ENCODE measurements at regions not wholly inside any gene's neighbourhood (a gene's known extent, or its start where the extent isn't known, plus 50 kb on each side); places are given as distances from the start of the nearest gene placed in this dataset.

GRCh38 chr5:39680213-39680612, 255.4 kb upstream of the DAB2 start:
- Histone ChIP-seq H2BK120ac (ENCODE audit: low read depth, low read length, poor library complexity, severe bottlenecking) (no peak overlapping the region), H3K23ac (ENCODE audit: insufficient read length, low read depth, low read length) (no peak overlapping the region), H2AK5ac (ENCODE audit: insufficient read length, low read length) (no peak overlapping the region), H4K5ac (ENCODE audit: insufficient read length, low read depth, low read length) (no peak overlapping the region), H3K4me2 (ENCODE audit: insufficient read depth, insufficient read length, low read length) (no peak overlapping the region), H2BK5ac (ENCODE audit: insufficient read length, low read length) (no peak overlapping the region), H3K14ac (ENCODE audit: insufficient read depth, low read length) (no peak overlapping the region), H3K9me3 (ENCODE audit: control insufficient read depth, low read depth, low read length) (no peaks in the 10 kb centered on the region), H3K56ac (ENCODE audit: insufficient read length, low read depth, low read length) (no peak overlapping the region), H3K27me3 (ENCODE audit: insufficient read depth, low read length) (no peaks in the 10 kb centered on the region), H3K27ac (ENCODE audit: insufficient read length, low read depth, low read length) (no peak overlapping the region), H3K18ac (ENCODE audit: insufficient read length, low read depth, low read length) (no peak overlapping the region), H2BK20ac (ENCODE audit: low read depth, low read length, poor library complexity, severe bottlenecking) (no peak overlapping the region), H4K91ac (ENCODE audit: insufficient read length, low read depth, low read length) (no peak overlapping the region), H2BK12ac (ENCODE audit: insufficient read length, low read depth, low read length) (no peak overlapping the region), H3T11ph (ENCODE audit: low read length) (no peak overlapping the region), H2AFZ (ENCODE audit: low read length) (no peak overlapping the region), H3K79me1 (ENCODE audit: insufficient read depth, low read depth, low read length, poor library complexity, severe bottlenecking) (no peaks in the 10 kb centered on the region), H2BK15ac (ENCODE audit: low read depth, low read length) (no peak overlapping the region), H3K79me2 (ENCODE audit: insufficient read depth, low read length) (no peaks in the 10 kb centered on the region), H4K20me1 (ENCODE audit: control insufficient read depth, insufficient read depth, insufficient read length) (no peaks in the 10 kb centered on the region), H4K8ac (replicated peaks; ENCODE audit: insufficient read length, low read depth, low read length) (no peak overlapping the region), H3K4ac (ENCODE audit: low read depth, low read length) (no peak overlapping the region), H3K9ac (ENCODE audit: extremely low read depth, insufficient read length, low read length) (no peak overlapping the region), H3K23me2 (ENCODE audit: insufficient read length, low read depth, low read length, poor library complexity, severe bottlenecking) (no peaks in the 10 kb centered on the region), H3K4me1 (ENCODE audit: insufficient read depth, low read length) (no peaks in the 10 kb centered on the region)
- TF ChIP-seq CTCF (conservative IDR thresholded peaks at IDR 0.05), result no peak
- Mint-ChIP-seq H3K4me3 (no peak overlapping the region), H3K27ac (no peak overlapping the region), H3K36me3 (ENCODE audit: insufficient read depth in 1 of 3, low read depth in 3 of 3) (no peaks in the 10 kb centered on the region; a peak in 1 of 7 replicates), H3K9me3 (peaks cover 3 to 9% of the 10 kb centered on the region in 2 experiments; a peak in 4 of 5 replicates), H3K4me1 (peaks cover 9 to 12% of the 10 kb centered on the region in 2 experiments), H3K27me3 (ENCODE audit: low read depth) (no peaks in the 10 kb centered on the region)
- no CpG with 5 or more reads among the region's 1 CpG for WGBS (ENCODE audit: extremely low coverage, insufficient read length, low lambda C conversion rate)
- no peak for DNase-seq

Data from H9 (cell line).